ENCODE measurements at regions not wholly inside any gene's neighbourhood (a gene's known extent, or its start where the extent isn't known, plus 50 kb on each side); places are given as distances from the start of the nearest gene placed in this dataset.

- Histone ChIP-seq H3K4me1 (ENCODE audit: insufficient read depth) (no peaks in the 10 kb centered on the region), H3K9me2 (ENCODE audit: insufficient read depth) (0 out of 2 replicates have a peak, but pooled peaks cover 3% of the 10 kb centered on the region), H3K4me3 (no peak overlapping the region), H3K36me3 (ENCODE audit: insufficient read depth) (no peaks in the 10 kb centered on the region), H3F3A (replicated peaks; ENCODE audit: low read depth) (no peaks in the 10 kb centered on the region), H3K27me3 (ENCODE audit: insufficient read depth) (no peaks in the 10 kb centered on the region), H4K20me1 (replicated peaks; ENCODE audit: insufficient read depth) (no peaks in the 10 kb centered on the region), H3K27ac (ENCODE audit: low read depth) (no peak overlapping the region), H3K4me2 (no peak overlapping the region), H2AFZ (no peak overlapping the region), H3K79me2 (replicated peaks; ENCODE audit: insufficient read depth) (no peaks in the 10 kb centered on the region)
- ATAC-seq, result no peak
- TF ChIP-seq ZNF462 (CRISPR knock-in tag; IDR thresholded peaks at IDR 0.05), result no peak
- TF ChIP-seq JUNB (IDR thresholded peaks at IDR 0.05; ENCODE audit: unreplicated experiment), result no peak
- TF ChIP-seq STAT1 (IDR thresholded peaks at IDR 0.05; ENCODE audit: unreplicated experiment), result no peak
- no peak for TF ChIP-seq ZNF331 (CRISPR knock-in tag; IDR thresholded peaks at IDR 0.05; ENCODE audit: low read depth)
- no peak for TF ChIP-seq ETS1 (IDR thresholded peaks at IDR 0.05)
- no peak for TF ChIP-seq CTCF (conservative IDR thresholded peaks at IDR 0.05; ENCODE audit: low read depth in 2 of 2)
- TF ChIP-seq POLR2AphosphoS5 (IDR thresholded peaks at IDR 0.05; ENCODE audit: low read depth), result no peak
- TF ChIP-seq ZNF114 (CRISPR knock-in tag; IDR thresholded peaks at IDR 0.05), result no peak
- TF ChIP-seq EZH2phosphoT487 (IDR thresholded peaks at IDR 0.05; ENCODE audit: unreplicated experiment), result no peak
- no peak for TF ChIP-seq CREB1 (CRISPR knock-in tag; IDR thresholded peaks at IDR 0.05; ENCODE audit: low read depth)
- TF ChIP-seq EZH2 (IDR thresholded peaks at IDR 0.05; ENCODE audit: low read depth, unreplicated experiment), result no peak
- Mint-ChIP-seq H3K36me3 (ENCODE audit: low read depth) (0 out of 3 replicates have a peak, but pooled peaks cover 4% of the 10 kb centered on the region), H3K4me1 (no peaks in the 10 kb centered on the region), H3K4me3 (no peak overlapping the region), H3K9me3 (no peaks in the 10 kb centered on the region; the same call in 2 of the 3 replicates), H3K27me3 (ENCODE audit: insufficient read depth, low read depth, poor library complexity) (peaks cover 3% of the 10 kb centered on the region), H3K27ac (no peak overlapping the region; the same call in 1 of the 2 replicates)
- DNase-seq (ENCODE audit: low spot score), result no peak
Observed at GRCh38 chr3:106425916-106426315, 557.1 kb upstream of the CBLB start.

All from GM23338 (cell line).